ENCODE measurements at regions not wholly inside any gene's neighbourhood (a gene's known extent, or its start where the extent isn't known, plus 50 kb on each side); places are given as distances from the start of the nearest gene placed in this dataset.

DNA sequence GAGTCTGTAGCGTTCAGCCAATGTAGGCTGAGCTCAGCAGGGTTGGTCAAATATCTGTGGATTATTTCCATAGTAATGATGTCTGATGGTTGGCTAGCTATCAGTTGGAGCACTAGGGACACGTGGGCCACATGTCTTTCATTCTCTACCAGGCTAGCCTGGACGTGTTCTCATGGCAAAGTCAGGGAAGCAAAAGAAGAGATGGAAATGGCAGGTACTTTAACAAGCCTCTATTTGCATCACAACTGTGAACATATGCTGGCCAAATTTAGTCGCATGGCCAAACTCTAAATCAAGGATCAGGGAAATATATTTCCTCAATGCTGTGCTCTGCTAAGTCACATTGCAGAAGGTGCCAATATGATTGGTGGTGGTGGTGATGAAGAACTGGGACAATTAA lies 371.6 kb upstream of the CHST9 start:
- TF ChIP-seq POLR2A (IDR thresholded peaks at IDR 0.05; ENCODE audit: low read depth, low read length) (no peak), POLR2AphosphoS5 (IDR thresholded peaks at IDR 0.05; ENCODE audit: low read depth, low read length) (no peak)

All from GM12892 (cell line).